ENCODE measurements at regions not wholly inside any gene's neighbourhood (a gene's known extent, or its start where the extent isn't known, plus 50 kb on each side); places are given as distances from the start of the nearest gene placed in this dataset.

DNA sequence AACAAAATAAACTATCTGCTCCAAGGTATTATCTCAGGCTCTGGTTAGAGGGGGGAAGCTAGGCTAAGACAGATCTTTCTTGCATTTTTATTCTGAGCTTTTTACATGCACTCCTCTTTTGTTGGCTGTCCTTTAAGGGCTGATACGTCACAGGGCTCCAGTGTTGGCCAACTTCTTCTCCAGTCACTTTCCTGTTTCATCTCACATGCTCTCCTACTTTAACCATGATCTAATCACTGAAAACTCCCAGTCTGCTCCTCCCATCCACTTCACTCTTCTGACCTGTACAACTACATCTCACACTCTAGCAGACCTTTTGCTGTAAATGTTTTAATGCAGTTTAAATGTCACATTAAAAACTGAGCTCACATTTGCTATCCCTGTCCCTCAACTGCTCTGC, 510.0 kb upstream of the KLF12 start:
- TF ChIP-seq, protein P1, sequence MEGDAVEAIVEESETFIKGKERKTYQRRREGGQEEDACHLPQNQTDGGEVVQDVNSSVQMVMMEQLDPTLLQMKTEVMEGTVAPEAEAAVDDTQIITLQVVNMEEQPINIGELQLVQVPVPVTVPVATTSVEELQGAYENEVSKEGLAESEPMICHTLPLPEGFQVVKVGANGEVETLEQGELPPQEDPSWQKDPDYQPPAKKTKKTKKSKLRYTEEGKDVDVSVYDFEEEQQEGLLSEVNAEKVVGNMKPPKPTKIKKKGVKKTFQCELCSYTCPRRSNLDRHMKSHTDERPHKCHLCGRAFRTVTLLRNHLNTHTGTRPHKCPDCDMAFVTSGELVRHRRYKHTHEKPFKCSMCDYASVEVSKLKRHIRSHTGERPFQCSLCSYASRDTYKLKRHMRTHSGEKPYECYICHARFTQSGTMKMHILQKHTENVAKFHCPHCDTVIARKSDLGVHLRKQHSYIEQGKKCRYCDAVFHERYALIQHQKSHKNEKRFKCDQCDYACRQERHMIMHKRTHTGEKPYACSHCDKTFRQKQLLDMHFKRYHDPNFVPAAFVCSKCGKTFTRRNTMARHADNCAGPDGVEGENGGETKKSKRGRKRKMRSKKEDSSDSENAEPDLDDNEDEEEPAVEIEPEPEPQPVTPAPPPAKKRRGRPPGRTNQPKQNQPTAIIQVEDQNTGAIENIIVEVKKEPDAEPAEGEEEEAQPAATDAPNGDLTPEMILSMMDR (IDR thresholded peaks at IDR 0.05), result no peak
- TF ChIP-seq POLR2A (IDR thresholded peaks at IDR 0.05; ENCODE audit: low read depth), result no peak
